ENCODE measurements at regions not wholly inside any gene's neighbourhood (a gene's known extent, or its start where the extent isn't known, plus 50 kb on each side); places are given as distances from the start of the nearest gene placed in this dataset.

- H3K79me2 ChIP-seq (ENCODE audit: insufficient read depth, low read length), result no peaks in the 10 kb centered on the region
- in situ Hi-C loops (cut with HindIII; ENCODE audit: extremely low pct_ligation_motif_present, low pct_unique_long_range_greater_than_20kb) (no loop called here), intact Hi-C loops (cut with micrococcal nuclease; ENCODE audit: unreplicated experiment) (no loop called here)
- no TSS peak for BruUV-seq (replicated peaks)
- H3K27me3 ChIP-seq (ENCODE audit: control insufficient read depth in 1 of 2, insufficient read depth in 2 of 2, low read length in 2 of 2), result no peaks in the 10 kb centered on the region
- no peaks in the 10 kb centered on the region for H3K36me3 ChIP-seq (replicated peaks in 1 of 2; ENCODE audit: control insufficient read depth in 1 of 2, insufficient read depth in 2 of 2, low read length in 2 of 2)
- FAIRE-seq, result no peak
- no peak overlapping the region for H2AFZ ChIP-seq (ENCODE audit: low read length)
- H3K9me3 ChIP-seq (ENCODE audit: low read length), result peaks cover 5% of the 10 kb centered on the region; the same call in 1 of the 2 replicates
- no peak for DNase-seq (ENCODE audit: low spot score)
- no peak overlapping the region for H3K4me3 ChIP-seq (replicated peaks in 1 of 3; ENCODE audit: insufficient read depth in 1 of 3, low read depth in 2 of 3, low read length in 3 of 3)
- POLR2A ChIA-PET, result no interaction called here
- CTCF ChIA-PET (ENCODE audit: low intra/inter-chr PET ratio, low total read pairs), result no interaction called here
- H3K27ac ChIP-seq (ENCODE audit: extremely low read length, insufficient read depth, low read length), result no peak overlapping the region
- TF ChIP-seq PRPF4 (IDR thresholded peaks at IDR 0.05; ENCODE audit: low read depth, low read length, poor library complexity, severe bottlenecking) (no peak), MAFK (conservative IDR thresholded peaks at IDR 0.05 in 1 of 2, IDR thresholded peaks at IDR 0.05 in 1 of 2; ENCODE audit: low read length in 2 of 2) (peak; percentile 20 to 30; a peak in 1 of 4 replicates)
- no peaks in the 10 kb centered on the region for H3K4me1 ChIP-seq (ENCODE audit: insufficient read depth, low read length)
- ATAC-seq, result no peak
- 1% methylated on average over 4 of the region's 4 CpGs for WGBS (ENCODE audit: low lambda C conversion rate)
- H4K20me1 ChIP-seq (ENCODE audit: insufficient read depth, low read length), result no peaks in the 10 kb centered on the region
- H3K4me2 ChIP-seq (ENCODE audit: low read depth, low read length), result no peak overlapping the region
- no peak overlapping the region for H3K9ac ChIP-seq (ENCODE audit: insufficient read depth, low read depth, low read length)
These were observed 76.9 kb downstream of the MC4R start for GRCh38 chr18:60295674-60296073.

- no peak overlapping the region for H3K4me2 ChIP-seq (ENCODE audit: low read depth, low read length)
- TF ChIP-seq E2F2 (CRISPR knock-in tag; IDR thresholded peaks at IDR 0.05; ENCODE audit: borderline replicate concordance), result no peak
- TF ChIP-seq ZNF891 (CRISPR knock-in tag; IDR thresholded peaks at IDR 0.05), result no peak
- no peak for TF ChIP-seq TEAD3 (CRISPR knock-in tag; optimal IDR thresholded peaks at IDR 0.05; ENCODE audit: borderline replicate concordance)
- TF ChIP-seq CHCHD3 (CRISPR knock-in tag; IDR thresholded peaks at IDR 0.05), result no peak
- TF ChIP-seq ZNF512 (CRISPR knock-in tag; IDR thresholded peaks at IDR 0.05), result no peak
- TF ChIP-seq ZNF761 (CRISPR knock-in tag; conservative IDR thresholded peaks at IDR 0.05), result no peak
- no peak for TF ChIP-seq PREB (CRISPR knock-in tag; IDR thresholded peaks at IDR 0.05)
- no peak for TF ChIP-seq ZNF775 (CRISPR knock-in tag; IDR thresholded peaks at IDR 0.05; ENCODE audit: borderline replicate concordance)
- TF ChIP-seq LCORL (IDR thresholded peaks at IDR 0.05), result no peak
- no peak for TF ChIP-seq LCORL (CRISPR knock-in tag; IDR thresholded peaks at IDR 0.05)
- no peak for TF ChIP-seq HNRNPL (IDR thresholded peaks at IDR 0.05; ENCODE audit: low read depth, low read length)
- no peak for TF ChIP-seq CREBL2 (CRISPR knock-in tag; IDR thresholded peaks at IDR 0.05; ENCODE audit: borderline replicate concordance)
- TF ChIP-seq HDAC6 (IDR thresholded peaks at IDR 0.05; ENCODE audit: low read depth, low read length), result no peak
- no peak for TF ChIP-seq SMAD1 (CRISPR knock-in tag; IDR thresholded peaks at IDR 0.05; ENCODE audit: borderline replicate concordance, low read depth)
These were observed 80.4 kb downstream of the MC4R start for GRCh38 chr18:60292186-60292585.

More at GRCh38 chr18:60292186-60292585, 80.4 kb downstream of the MC4R start:
- no peaks in the 10 kb centered on the region for H3K79me2 ChIP-seq (ENCODE audit: insufficient read depth, low read length)
- ChIA-PET POLR2A (no interaction called here), CTCF (ENCODE audit: low intra/inter-chr PET ratio, low total read pairs) (no interaction called here)
- H3K4me3 ChIP-seq (replicated peaks in 1 of 3; ENCODE audit: insufficient read depth in 1 of 3, low read depth in 2 of 3, low read length in 3 of 3), result no peak overlapping the region
- DNase-seq (ENCODE audit: low spot score), result no peak
- FAIRE-seq, result no peak
- ATAC-seq, result no peak
- no peaks in the 10 kb centered on the region for H3K4me1 ChIP-seq (ENCODE audit: insufficient read depth, low read length)
- H3K27me3 ChIP-seq (ENCODE audit: control insufficient read depth in 1 of 2, insufficient read depth in 2 of 2, low read length in 2 of 2), result no peaks in the 10 kb centered on the region
- H2AFZ ChIP-seq (ENCODE audit: low read length), result no peak overlapping the region
- H4K20me1 ChIP-seq (ENCODE audit: insufficient read depth, low read length), result no peaks in the 10 kb centered on the region
- intact Hi-C loops (cut with micrococcal nuclease; ENCODE audit: unreplicated experiment), result no loop called here
- WGBS (ENCODE audit: low lambda C conversion rate), result 28% methylated on average over 4 of the region's 4 CpGs
- no TSS peak for BruUV-seq (replicated peaks)
- peaks cover 6% of the 10 kb centered on the region; the same call in 1 of the 2 replicates for H3K9me3 ChIP-seq (ENCODE audit: low read length)
- in situ Hi-C loops (cut with HindIII; ENCODE audit: extremely low pct_ligation_motif_present, low pct_unique_long_range_greater_than_20kb), result no loop called here
- H3K27ac ChIP-seq (ENCODE audit: extremely low read length, insufficient read depth, low read length), result no peak overlapping the region
- no peak overlapping the region for H3K9ac ChIP-seq (ENCODE audit: insufficient read depth, low read depth, low read length)
- no peaks in the 10 kb centered on the region for H3K36me3 ChIP-seq (replicated peaks in 1 of 2; ENCODE audit: control insufficient read depth in 1 of 2, insufficient read depth in 2 of 2, low read length in 2 of 2)
